GM18505 (cell line): ENCODE measurements at regions not wholly inside any gene's neighbourhood (a gene's known extent, or its start where the extent isn't known, plus 50 kb on each side); places are given as distances from the start of the nearest gene placed in this dataset.

Experiments
- ATAC-seq: cut with Tn5 transposase; IDR thresholded peaks from one replicate; pipeline ENCODE4 v1.9.1; 2021; ENCODE audit not compliant: unreplicated experiment
- POLR2A ChIP-seq: IDR thresholded peaks from 4 replicates; pipeline ENCODE4 v1.6.1; 2011; ENCODE audit warnings: borderline replicate concordance; ENCODE audit not compliant: insufficient read depth, insufficient read length; ENCODE audit errors: extremely low read depth

- TF ChIP-seq POLR2A: no peak
- no peak for ATAC-seq
Observed at GRCh38 chr14:97410667-97411620, 613.8 kb downstream of the VRK1 start.

GRCh38 chr14:97411938-97412612 lies 614.9 kb downstream of the VRK1 start:
- no peak for ATAC-seq
- no peak for TF ChIP-seq POLR2A

GRCh38 chr14:97413022-97413539 lies 615.9 kb downstream of the VRK1 start:
- TF ChIP-seq POLR2A: no peak

GRCh38 chr14:97413966-97414717 lies 617.0 kb downstream of the VRK1 start:
- TF ChIP-seq POLR2A: no peak
- no peak for ATAC-seq

More at GRCh38 chr14:97413022-97413539, 615.9 kb downstream of the VRK1 start:
- no peak for ATAC-seq

DNA sequence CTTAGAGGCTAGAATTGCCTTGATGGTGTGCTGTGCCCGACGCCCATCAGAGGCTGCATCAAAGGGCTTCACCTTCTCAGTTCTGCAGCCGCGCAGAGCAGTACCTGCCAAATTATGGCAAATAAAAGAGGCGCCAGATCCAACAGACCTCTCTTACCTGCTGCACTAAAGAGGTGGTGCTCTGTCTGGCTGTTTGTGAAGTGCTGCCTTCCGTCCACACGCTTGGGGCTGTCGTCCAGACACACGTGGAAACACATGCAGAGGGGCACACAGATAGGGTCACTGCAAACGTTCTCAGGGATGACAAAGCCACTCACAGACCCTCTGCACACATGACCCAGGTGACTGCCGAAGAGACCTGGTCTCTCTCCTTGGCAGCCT lies 617.5 kb downstream of the VRK1 start:
- ATAC-seq: no peak
- TF ChIP-seq POLR2A: no peak

GRCh38 chr14:97415907-97416306 lies 618.7 kb downstream of the VRK1 start:
- no peak for TF ChIP-seq POLR2A
- no peak for ATAC-seq

GRCh38 chr14:97416550-97416949 lies 619.4 kb downstream of the VRK1 start:
- TF ChIP-seq POLR2A: no peak
- no peak for ATAC-seq

DNA sequence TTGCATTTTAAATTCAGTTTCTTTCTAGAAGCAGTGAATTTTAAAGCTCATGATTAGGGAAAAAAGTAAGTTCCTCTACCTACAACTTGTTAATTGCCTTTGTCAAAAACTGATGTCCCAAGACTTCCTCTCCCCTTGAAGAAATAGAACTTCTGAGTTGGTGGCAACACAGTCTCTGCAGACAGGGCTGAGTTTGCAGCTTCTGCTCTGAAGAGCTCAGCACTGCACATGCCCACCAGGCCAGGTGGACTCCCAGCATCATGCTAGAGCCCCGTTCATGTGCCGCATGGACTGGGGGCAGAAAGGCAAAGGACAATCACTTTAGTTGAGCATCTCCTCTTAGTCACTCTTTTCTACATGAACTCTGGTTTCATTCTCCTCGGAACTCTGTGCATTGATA lies 620.1 kb downstream of the VRK1 start:
- no peak for ATAC-seq
- TF ChIP-seq POLR2A: no peak

DNA sequence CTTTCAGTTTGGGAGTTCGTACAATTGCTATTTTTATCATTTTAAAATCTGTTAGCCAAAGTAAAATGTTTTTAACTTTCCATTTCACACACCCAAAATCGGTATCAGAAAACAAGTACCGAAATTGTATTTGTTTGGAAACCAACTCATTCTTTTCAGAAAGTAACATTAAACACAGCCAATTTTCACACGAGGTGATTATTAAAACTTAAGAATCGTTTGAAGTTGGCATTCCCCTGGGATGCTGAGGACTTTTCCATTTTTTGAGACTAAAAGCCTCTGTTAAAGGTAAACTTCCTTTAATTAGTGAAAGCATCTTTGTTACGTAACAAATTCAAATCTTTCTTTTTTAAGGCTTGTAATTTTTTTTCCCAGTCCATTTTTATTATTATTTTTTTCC lies 623.0 kb downstream of the VRK1 start:
- TF ChIP-seq POLR2A: no peak

GRCh38 chr14:97426776-97427175 lies 629.6 kb downstream of the VRK1 start:
- ATAC-seq: no peak
- no peak for TF ChIP-seq POLR2A

More for the DNA sequence above, 623.0 kb downstream of the VRK1 start:
- ATAC-seq: no peak

- no peak for TF ChIP-seq POLR2A
- no peak for ATAC-seq
Observed at GRCh38 chr14:97428808-97429440, 631.7 kb downstream of the VRK1 start.

DNA sequence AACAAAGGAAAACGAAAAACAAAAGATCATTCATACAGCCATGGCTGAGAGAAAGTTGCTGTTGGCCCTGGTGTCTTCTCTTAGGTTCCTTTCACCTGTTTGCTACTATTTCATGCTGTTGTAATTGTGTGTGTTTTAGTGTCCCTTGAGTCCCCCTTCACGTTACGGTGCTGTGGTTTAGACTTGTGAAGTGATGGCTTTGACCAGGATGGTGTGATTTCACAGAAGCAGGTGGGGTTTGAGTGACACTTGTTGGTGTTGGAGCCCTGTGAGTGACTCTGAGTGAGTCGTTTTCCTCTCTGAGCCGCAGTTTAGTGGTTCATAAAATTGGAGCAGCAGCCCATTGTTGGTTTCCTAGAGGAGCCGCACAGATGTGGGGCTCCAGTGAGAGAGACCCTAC lies 635.4 kb downstream of the VRK1 start:
- no peak for ATAC-seq
- TF ChIP-seq POLR2A: no peak
